ENCODE measurements at regions not wholly inside any gene's neighbourhood (a gene's known extent, or its start where the extent isn't known, plus 50 kb on each side); places are given as distances from the start of the nearest gene placed in this dataset.

DNA sequence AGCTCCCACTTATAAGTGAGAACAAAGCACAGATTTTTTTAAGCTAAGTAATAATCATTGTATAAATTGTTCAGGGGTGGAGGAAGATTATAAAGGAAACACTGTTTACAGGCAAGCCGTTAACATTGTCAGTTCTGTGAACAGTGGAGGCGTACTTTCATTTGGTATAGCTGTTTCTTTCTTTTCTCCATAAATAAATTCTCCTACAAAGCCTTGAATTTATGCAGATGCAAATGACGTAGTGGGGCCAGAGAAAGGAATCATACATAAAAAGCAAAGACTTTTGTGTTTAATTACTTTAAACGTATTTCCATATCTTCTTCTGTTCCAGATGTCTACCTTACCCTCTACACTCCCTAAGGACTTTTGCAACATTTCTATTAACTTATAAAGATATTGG, 914.9 kb downstream of the ZPLD1 start:
- DNase-seq (ENCODE audit: low read depth in 4 of 6, low spot score in 6 of 6): no peak
- H3K4me3 ChIP-seq (ENCODE audit: low read depth, low read length): no peak overlapping the region
- no peaks in the 10 kb centered on the region for H3K4me1 ChIP-seq (ENCODE audit: control insufficient read depth, insufficient read depth, low read length)
- no peak overlapping the region for H3K27ac ChIP-seq (ENCODE audit: low read depth, low read length)
- no peaks in the 10 kb centered on the region for H3K9me3 ChIP-seq (ENCODE audit: control insufficient read depth, insufficient read depth, low read length)
- no peaks in the 10 kb centered on the region for H3K27me3 ChIP-seq (ENCODE audit: control insufficient read depth, insufficient read depth, low read length)
- no peaks in the 10 kb centered on the region for H3K36me3 ChIP-seq (ENCODE audit: control insufficient read depth, insufficient read depth, low read length)
- WGBS (ENCODE audit: insufficient coverage): no CpG with 5 or more reads among the region's 4 CpGs

DNA sequence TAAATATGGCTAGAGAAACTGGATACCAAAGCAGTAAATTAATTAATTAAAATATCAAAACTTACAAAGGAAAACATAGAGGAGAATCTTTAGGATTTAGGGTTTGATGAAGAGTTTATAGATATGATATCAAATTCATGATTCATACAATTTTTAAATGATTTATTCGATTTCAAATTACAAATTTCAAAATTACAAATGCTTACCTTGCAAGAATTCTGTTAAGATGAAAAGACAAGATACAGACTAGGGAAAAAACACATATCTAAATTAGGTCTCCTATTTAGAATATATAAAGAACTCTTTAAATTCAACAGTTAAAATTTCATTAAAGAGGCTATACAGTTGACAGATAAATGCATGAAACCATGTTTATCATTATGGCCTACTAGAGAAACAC, 930.7 kb downstream of the ZPLD1 start:
- H3K36me3 ChIP-seq (ENCODE audit: control insufficient read depth, insufficient read depth, low read length): no peaks in the 10 kb centered on the region
- H3K27ac ChIP-seq (ENCODE audit: low read depth, low read length): no peak overlapping the region
- H3K4me1 ChIP-seq (ENCODE audit: control insufficient read depth, insufficient read depth, low read length): no peaks in the 10 kb centered on the region
- H3K4me3 ChIP-seq (ENCODE audit: low read depth, low read length): no peak overlapping the region
- H3K27me3 ChIP-seq (ENCODE audit: control insufficient read depth, insufficient read depth, low read length): no peaks in the 10 kb centered on the region
- no peaks in the 10 kb centered on the region for H3K9me3 ChIP-seq (ENCODE audit: control insufficient read depth, insufficient read depth, low read length)
- WGBS (ENCODE audit: insufficient coverage): no CpG with 5 or more reads among the region's 1 CpG
- DNase-seq (ENCODE audit: low read depth in 4 of 6, low spot score in 6 of 6): no peak

DNA sequence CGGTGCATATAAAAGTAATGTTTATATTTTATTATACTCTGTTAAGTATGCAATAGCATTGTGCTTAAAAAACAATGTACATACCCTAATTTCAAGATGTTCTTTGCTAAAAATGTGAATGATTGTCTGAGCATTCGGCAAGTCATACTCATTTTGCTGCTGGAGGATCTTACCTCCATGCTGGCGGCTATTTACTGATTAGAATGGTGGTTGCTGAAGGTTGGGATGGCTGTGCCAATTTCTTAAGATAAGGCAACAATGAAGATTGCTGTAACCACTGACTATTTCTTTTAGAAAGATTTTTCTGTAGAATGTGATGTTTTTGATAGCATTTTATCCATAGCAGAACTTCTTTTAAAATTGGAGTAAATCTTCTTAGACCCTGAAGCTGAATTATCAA, 932.7 kb downstream of the ZPLD1 start:
- Histone ChIP-seq H3K27ac (ENCODE audit: low read depth, low read length) (no peak overlapping the region), H3K27me3 (ENCODE audit: control insufficient read depth, insufficient read depth, low read length) (no peaks in the 10 kb centered on the region), H3K36me3 (ENCODE audit: control insufficient read depth, insufficient read depth, low read length) (no peaks in the 10 kb centered on the region), H3K4me1 (ENCODE audit: control insufficient read depth, insufficient read depth, low read length) (no peaks in the 10 kb centered on the region), H3K9me3 (ENCODE audit: control insufficient read depth, insufficient read depth, low read length) (no peaks in the 10 kb centered on the region), H3K4me3 (ENCODE audit: low read depth, low read length) (no peak overlapping the region)
- no peak for DNase-seq (ENCODE audit: low read depth in 4 of 6, low spot score in 6 of 6)
- WGBS (ENCODE audit: insufficient coverage): 100% methylated on average over 1 of the region's 3 CpGs

DNA sequence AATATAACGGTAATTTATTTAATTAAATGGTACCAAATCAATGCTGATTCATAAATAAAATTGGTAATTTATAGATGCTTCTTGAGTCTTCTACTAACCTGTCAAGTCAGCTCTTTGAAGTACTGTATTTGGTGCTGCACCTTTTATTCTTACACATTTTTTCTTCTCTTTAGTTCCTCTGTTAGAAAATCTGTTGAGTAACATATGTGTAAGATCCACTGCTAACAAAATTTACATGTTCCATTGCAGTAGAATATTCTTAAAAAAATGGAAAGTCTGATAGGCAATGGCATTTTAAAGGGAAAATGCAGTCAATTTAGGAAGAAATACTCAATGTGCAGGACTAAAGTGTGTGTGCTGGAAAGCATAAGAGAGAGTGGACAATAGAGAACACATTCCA, 936.6 kb downstream of the ZPLD1 start:
- WGBS (ENCODE audit: insufficient coverage): no CpG with 5 or more reads among the region's 1 CpG
- no peaks in the 10 kb centered on the region for H3K27me3 ChIP-seq (ENCODE audit: control insufficient read depth, insufficient read depth, low read length)
- no peak overlapping the region for H3K27ac ChIP-seq (ENCODE audit: low read depth, low read length)
- no peaks in the 10 kb centered on the region for H3K36me3 ChIP-seq (ENCODE audit: control insufficient read depth, insufficient read depth, low read length)
- peak in 1 of 6 donors; percentile 65 for DNase-seq (ENCODE audit: low read depth in 4 of 6, low spot score in 6 of 6)
- no peak overlapping the region for H3K4me3 ChIP-seq (ENCODE audit: low read depth, low read length)
- H3K9me3 ChIP-seq (ENCODE audit: control insufficient read depth, insufficient read depth, low read length): no peaks in the 10 kb centered on the region
- H3K4me1 ChIP-seq (ENCODE audit: control insufficient read depth, insufficient read depth, low read length): no peaks in the 10 kb centered on the region

- DNase-seq (ENCODE audit: low read depth in 4 of 6, low spot score in 6 of 6): peak in 1 of 6 donors; percentile 72
- no peaks in the 10 kb centered on the region for H3K4me1 ChIP-seq (ENCODE audit: control insufficient read depth, insufficient read depth, low read length)
- H3K36me3 ChIP-seq (ENCODE audit: control insufficient read depth, insufficient read depth, low read length): no peaks in the 10 kb centered on the region
- H3K9me3 ChIP-seq (ENCODE audit: control insufficient read depth, insufficient read depth, low read length): no peaks in the 10 kb centered on the region
- no peak overlapping the region for H3K27ac ChIP-seq (ENCODE audit: low read depth, low read length)
- H3K27me3 ChIP-seq (ENCODE audit: control insufficient read depth, insufficient read depth, low read length): no peaks in the 10 kb centered on the region
- no peak overlapping the region for H3K4me3 ChIP-seq (ENCODE audit: low read depth, low read length)
- no CpG with 5 or more reads among the region's 3 CpGs for WGBS (ENCODE audit: insufficient coverage)
Observed at GRCh38 chr3:103372031-103372430, 937.2 kb downstream of the ZPLD1 start.

DNA sequence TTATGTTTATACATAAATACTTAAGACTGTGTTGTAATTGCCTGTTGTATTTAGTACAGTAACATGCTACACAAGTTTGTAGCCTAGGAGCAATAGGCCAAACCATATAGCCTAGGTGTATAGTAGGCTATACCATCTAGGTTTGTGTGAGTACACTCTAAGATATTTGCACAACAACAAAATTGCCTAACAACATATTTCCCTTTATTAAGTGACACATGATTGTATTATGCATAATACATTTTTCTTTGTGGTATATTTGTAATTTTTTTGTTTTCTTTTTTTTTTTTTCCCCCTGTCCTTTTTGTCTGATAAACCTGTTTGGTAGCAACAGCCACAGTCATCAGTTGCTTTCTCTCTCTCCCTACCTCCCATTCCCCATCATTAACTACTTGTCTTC, 945.6 kb downstream of the ZPLD1 start:
- H3K27ac ChIP-seq (ENCODE audit: low read depth, low read length): no peak overlapping the region
- no peaks in the 10 kb centered on the region for H3K9me3 ChIP-seq (ENCODE audit: control insufficient read depth, insufficient read depth, low read length)
- no peak for DNase-seq (ENCODE audit: low read depth in 4 of 6, low spot score in 6 of 6)
- H3K36me3 ChIP-seq (ENCODE audit: control insufficient read depth, insufficient read depth, low read length): no peaks in the 10 kb centered on the region
- no peak overlapping the region for H3K4me3 ChIP-seq (ENCODE audit: low read depth, low read length)
- no peaks in the 10 kb centered on the region for H3K4me1 ChIP-seq (ENCODE audit: control insufficient read depth, insufficient read depth, low read length)
- H3K27me3 ChIP-seq (ENCODE audit: control insufficient read depth, insufficient read depth, low read length): no peaks in the 10 kb centered on the region

- Histone ChIP-seq H3K27ac (ENCODE audit: low read depth, low read length) (no peak overlapping the region), H3K4me3 (ENCODE audit: low read depth, low read length) (no peak overlapping the region), H3K9me3 (ENCODE audit: control insufficient read depth, insufficient read depth, low read length) (no peaks in the 10 kb centered on the region), H3K36me3 (ENCODE audit: control insufficient read depth, insufficient read depth, low read length) (no peaks in the 10 kb centered on the region), H3K4me1 (ENCODE audit: control insufficient read depth, insufficient read depth, low read length) (no peaks in the 10 kb centered on the region), H3K27me3 (ENCODE audit: control insufficient read depth, insufficient read depth, low read length) (no peaks in the 10 kb centered on the region)
- WGBS (ENCODE audit: insufficient coverage): no CpG with 5 or more reads among the region's 5 CpGs
- DNase-seq (ENCODE audit: low read depth in 4 of 6, low spot score in 6 of 6): no peak
Observed at GRCh38 chr3:103381296-103382079, 946.7 kb downstream of the ZPLD1 start.

DNA sequence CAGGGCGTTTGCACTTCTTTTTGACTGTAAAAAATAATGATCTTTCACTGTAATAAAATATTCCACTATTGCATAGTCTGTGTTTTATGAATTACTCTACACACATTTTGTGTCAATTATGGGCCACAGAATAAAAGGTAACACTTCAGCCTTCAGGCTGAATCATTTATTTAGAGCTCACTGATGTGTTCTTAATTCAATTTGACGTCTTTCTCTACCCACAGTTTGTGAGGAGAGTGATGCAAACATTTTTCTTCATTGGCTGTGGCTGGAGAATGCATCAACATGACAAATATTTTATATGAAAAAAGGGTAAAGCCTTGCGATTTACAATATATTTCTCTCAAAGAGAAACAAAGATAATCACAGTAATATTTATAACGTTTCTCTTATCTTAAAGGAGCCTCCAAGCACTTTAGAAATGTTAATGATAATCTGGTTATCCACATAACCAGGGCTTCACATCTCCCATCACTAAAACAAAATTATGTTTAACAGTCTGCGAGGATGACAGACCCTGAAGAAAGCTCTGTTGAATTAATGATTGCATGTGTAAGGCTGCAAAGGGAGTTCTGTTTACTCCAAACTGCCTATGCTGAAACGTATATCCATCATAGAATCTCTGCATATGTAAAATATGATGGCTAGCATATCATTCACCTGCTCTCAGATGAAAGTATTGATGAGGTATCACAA, 951.3 kb downstream of the ZPLD1 start:
- peak in 1 of 6 donors; percentile 52 for DNase-seq (ENCODE audit: low read depth in 4 of 6, low spot score in 6 of 6)
- no CpG with 5 or more reads among the region's 6 CpGs for WGBS (ENCODE audit: insufficient coverage)
- H3K27ac ChIP-seq (ENCODE audit: low read depth, low read length): no peak overlapping the region
- H3K9me3 ChIP-seq (ENCODE audit: control insufficient read depth, insufficient read depth, low read length): no peaks in the 10 kb centered on the region
- H3K36me3 ChIP-seq (ENCODE audit: control insufficient read depth, insufficient read depth, low read length): no peaks in the 10 kb centered on the region
- H3K4me3 ChIP-seq (ENCODE audit: low read depth, low read length): no peak overlapping the region
- no peaks in the 10 kb centered on the region for H3K27me3 ChIP-seq (ENCODE audit: control insufficient read depth, insufficient read depth, low read length)
- H3K4me1 ChIP-seq (ENCODE audit: control insufficient read depth, insufficient read depth, low read length): no peaks in the 10 kb centered on the region

DNA sequence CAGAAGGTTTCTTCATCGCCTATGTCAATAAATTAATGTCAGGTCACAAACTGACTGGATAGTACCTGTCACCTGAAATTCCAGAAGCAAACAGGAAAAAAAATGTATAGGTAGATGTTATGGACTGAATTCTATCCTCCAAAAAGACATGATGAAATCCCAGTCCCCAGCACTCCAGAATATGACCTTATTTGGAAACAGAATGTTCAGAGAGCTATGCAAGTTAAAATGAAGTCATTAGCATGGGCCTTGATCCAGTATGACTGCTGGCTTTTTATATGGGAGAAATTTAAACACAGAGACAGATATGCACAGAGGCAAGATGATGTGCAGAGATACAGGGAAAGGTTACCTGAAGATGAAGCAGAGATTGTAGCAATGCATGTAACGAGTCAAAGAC, 953.4 kb downstream of the ZPLD1 start:
- 100% methylated on average over 1 of the region's 2 CpGs for WGBS (ENCODE audit: insufficient coverage)
- H3K9me3 ChIP-seq (ENCODE audit: control insufficient read depth, insufficient read depth, low read length): no peaks in the 10 kb centered on the region

DNA sequence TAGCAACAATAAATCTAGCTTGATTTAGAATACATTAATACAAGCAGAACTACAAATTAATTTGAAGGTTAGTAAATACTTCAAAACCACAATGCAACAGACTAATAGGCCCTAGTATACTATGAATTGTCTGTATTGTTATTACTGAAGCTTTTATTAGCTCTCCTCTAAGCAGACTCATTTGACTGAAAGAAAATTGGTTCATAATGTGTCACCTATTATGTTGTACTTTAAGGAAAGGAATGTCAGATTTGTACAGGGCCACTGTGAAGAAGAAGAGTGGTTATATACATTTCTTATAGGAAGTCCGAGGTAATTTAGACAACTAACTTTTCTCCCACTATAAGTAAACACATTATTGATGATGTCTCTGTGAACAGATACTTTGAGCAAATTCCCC, 954.5 kb downstream of the ZPLD1 start:
- Histone ChIP-seq H3K4me1 (ENCODE audit: control insufficient read depth, insufficient read depth, low read length) (no peaks in the 10 kb centered on the region), H3K9me3 (ENCODE audit: control insufficient read depth, insufficient read depth, low read length) (no peaks in the 10 kb centered on the region), H3K27ac (ENCODE audit: low read depth, low read length) (no peak overlapping the region), H3K4me3 (ENCODE audit: low read depth, low read length) (no peak overlapping the region), H3K27me3 (ENCODE audit: control insufficient read depth, insufficient read depth, low read length) (no peaks in the 10 kb centered on the region), H3K36me3 (ENCODE audit: control insufficient read depth, insufficient read depth, low read length) (no peaks in the 10 kb centered on the region)
- no peak for DNase-seq (ENCODE audit: low read depth in 4 of 6, low spot score in 6 of 6)
- no CpG with 5 or more reads among the region's 1 CpG for WGBS (ENCODE audit: insufficient coverage)

More for the DNA sequence above, 953.4 kb downstream of the ZPLD1 start:
- Histone ChIP-seq H3K27me3 (ENCODE audit: control insufficient read depth, insufficient read depth, low read length) (no peaks in the 10 kb centered on the region), H3K4me3 (ENCODE audit: low read depth, low read length) (no peak overlapping the region), H3K36me3 (ENCODE audit: control insufficient read depth, insufficient read depth, low read length) (no peaks in the 10 kb centered on the region), H3K4me1 (ENCODE audit: control insufficient read depth, insufficient read depth, low read length) (no peaks in the 10 kb centered on the region), H3K27ac (ENCODE audit: low read depth, low read length) (no peak overlapping the region)
- peak in 1 of 6 donors; percentile 31 for DNase-seq (ENCODE audit: low read depth in 4 of 6, low spot score in 6 of 6)
